Forelimb muscle (tissue), 1 donor: ENCODE measurements at regions not wholly inside any gene's neighbourhood (a gene's known extent, or its start where the extent isn't known, plus 50 kb on each side); places are given as distances from the start of the nearest gene placed in this dataset.

Source experiments
- DNase-seq: peaks from one replicate; pipeline ENCODE4 v3.0.0-alpha.2; 2013; ENCODE audit warnings: low read depth

DNA sequence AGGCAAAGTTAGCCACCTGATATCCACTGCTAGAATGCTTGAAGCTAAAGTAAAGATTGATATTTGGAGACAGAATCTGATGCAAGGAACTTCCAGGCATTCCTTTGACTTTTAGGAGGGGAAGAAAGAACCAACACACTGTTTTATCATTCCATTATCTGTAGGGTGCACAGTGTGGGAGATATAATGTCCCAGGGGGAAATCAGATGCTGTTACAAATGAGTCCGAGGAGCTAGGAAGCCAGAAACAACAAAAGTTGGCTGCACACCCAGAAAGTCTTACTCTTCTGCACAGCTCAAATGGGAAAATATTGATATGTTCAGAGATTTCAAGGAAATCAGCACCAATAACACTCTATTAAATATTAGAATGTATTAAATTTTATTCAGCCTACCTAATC, 113.6 kb upstream of the ROBO1 start:
- no peak for DNase-seq

DNA sequence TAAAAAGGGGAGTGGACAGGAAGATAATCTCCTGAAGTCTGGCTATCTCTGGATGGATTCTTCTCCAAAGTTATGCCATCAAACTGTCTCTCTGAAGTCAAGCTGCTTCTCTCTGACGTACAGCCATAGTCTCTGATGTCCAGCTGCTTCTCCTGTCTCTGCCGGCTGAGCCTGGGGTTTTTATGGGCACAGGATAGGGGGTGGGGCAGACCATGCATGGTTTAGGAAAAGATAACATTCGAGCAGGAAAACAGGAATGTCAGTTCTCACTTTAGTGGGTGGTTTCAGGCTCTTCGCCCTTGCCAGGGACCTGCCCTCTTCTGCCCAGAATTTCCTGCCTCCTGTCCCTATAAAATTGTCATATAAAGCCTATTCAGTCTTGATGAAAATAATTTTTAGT, 110.9 kb upstream of the ROBO1 start:
- DNase-seq, result no peak

DNA sequence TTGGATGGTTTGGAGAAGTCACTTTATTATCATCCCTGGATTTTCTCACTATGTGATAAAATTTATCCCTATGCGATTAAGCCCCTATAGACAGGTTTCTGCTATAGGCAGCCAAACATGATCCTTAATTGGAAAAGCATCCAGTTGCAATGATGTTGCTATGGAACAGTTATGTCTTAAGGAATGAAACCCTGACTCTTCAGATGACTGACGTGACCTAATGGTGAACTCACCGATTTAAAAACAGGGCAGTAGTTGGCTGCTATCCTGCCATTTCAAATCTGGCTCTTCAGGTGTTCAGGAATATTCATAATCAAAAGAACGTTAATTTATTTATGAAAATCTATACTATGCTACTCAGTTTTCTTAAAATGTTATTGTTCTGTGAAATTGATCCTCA, 106.8 kb upstream of the ROBO1 start:
- DNase-seq, result no peak

DNA sequence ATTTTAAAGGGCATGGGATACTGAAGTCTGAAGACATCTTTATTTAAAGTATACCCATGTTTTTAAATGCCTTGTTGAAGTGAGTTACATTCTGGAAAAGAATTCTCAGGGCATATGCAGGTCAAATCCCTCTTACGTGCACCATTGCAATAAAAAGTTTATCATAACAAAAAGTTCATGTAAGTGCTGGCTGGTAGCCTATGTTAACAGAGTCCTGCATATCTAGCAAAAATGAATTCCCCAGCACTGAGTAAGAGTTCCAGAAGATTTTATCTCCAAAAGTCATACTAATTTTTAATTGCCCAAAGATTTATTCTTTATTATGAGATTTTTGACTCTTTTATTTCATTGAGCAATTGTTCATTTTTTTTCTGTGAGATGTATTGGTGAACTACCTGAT, 104.7 kb upstream of the ROBO1 start:
- DNase-seq, result no peak

DNA sequence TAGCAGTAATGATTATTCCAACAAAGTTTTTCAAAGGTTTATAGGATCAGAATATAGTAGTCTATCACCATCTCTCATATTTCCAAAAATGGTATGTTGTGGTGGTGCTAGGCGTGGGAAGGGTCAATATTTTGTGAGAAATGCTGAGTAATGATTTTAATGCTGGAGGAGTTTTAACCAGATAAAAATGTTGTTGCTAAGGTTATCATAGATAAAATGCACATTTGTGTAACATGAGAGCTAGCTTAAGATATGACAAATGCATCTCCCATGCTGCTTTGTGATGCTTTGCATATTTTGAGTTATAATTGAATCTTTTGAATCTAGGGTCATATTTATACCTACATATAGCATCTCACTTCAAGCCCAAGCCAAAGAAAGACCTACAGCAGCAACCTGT, 103.9 kb upstream of the ROBO1 start:
- DNase-seq, result no peak

DNA sequence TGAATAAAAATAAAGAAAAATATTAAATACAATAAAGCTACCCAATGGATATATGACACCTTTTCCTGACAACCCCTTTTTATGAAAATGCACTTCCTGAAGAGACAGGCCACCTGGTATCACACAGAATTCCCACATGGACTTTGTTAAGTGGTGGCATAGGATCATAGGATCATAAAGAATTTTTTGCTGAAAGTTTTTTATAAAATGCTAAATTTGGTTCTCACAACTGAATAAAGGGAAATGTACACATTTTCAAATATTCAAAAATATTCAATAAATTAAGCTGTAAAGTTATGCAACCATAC, 102.5 kb upstream of the ROBO1 start:
- DNase-seq, result no peak

DNA sequence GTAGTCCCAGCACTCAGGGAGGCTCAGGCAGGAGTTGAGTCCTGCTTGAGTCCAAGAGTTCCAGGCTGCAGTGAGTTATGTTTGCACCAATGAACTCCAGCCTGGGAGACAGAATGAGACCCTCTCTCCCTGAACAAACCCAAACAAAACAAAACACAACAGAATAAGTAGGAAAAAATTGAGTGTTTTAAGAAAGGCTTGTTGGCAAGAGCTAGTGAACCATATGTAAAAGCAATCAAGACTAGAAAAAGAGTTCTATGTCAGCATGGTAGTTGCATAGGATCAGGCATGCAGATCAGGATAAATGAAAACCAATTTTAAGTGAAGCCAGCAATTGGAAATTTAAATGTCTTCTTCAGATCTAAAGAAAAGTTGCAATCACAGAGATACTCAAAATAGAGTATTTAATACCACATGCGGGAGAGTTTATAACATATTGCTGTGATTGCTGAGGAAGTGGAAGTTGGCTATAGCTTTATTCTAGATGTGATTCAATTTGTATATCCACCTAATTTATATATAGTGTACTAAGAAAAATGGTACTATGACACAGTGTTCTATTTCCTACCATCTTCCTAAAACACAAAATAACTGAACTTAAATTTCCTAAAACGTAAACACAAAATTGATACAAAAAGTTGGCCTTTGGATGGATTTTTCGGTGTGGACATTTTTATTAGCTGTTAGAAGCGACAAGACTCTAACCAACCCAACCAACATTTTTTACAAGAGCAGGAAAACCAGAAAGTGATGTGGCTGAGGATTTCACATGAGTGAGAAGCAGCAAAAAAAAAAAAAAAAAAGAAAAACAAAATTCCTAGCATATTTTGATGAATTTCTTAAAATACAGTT, 101.9 kb upstream of the ROBO1 start:
- no peak for DNase-seq

DNA sequence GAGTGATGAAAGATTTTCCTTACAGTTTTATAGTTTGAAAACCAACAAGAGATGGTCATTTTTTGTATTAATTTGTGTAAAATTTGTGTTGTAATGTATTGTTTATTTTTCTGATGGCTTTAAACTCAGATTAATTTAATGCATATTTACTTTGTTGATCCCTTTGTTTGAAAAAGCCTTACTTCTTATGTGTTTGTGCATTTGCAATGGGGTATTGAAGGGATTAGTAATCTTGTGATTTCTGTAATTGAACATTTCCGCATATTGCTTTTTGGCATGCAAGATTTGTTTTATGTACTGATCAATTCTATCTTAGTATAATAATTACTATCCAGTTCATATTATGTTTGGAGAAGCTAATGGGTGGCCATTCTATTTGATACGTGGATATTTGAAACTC, 98.4 kb upstream of the ROBO1 start:
- DNase-seq, result no peak

DNA sequence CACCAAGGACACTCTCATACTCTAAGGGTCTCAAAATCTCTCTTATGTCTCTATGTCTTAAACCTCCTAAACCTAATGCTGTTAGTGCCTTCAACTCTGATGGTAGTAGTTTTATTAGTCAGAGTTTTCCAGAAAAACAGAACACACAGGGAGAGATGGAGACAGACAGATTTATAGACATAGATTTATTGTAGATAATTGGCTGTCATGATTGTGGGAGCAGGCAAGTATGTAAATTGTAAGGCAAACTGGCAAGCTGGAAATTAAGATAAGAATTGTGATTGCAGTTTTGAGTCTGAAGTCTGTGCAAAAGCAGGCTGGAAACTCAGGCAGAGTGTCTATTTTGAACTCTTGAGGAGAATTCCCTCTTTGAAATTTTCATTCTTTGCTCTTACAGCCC, 96.3 kb upstream of the ROBO1 start:
- no peak for DNase-seq

DNA sequence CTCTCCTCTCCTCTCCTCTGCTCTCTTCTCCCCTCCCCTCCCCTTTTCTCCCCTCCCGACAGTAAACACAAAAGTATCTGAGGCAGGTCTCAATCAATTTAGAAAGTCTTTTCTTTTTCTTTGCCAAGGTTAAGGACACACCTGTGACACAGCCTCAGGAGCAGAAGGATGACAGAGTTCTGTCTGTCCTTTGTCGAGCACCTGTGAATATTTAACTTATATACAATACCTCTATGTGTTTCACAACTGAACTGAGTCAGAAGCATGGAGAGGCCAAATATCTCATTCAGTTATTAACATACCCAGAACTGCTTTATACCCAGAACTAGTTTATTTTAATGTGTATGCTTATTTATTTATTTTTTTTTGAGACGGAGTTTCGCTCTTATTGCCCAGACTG, 81.1 kb upstream of the ROBO1 start:
- DNase-seq, result no peak

DNA sequence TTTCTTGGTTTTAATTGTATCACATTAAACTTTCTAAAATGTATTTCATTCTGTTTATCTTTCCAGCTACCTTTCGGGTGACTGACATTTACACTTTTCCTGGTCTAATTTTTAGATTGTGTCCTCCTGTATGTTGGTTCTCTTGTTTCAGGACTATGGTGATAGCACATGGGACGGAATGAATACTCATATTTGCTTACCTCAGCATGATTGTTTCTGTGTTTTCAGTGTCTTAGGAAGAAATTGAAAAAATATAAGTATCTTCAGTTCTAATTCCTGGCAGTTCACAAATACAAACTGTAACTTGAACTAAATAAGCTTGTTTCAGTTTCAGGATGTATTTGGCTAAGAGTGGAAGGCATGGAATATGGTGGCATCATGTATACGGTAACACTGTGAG, 80.1 kb upstream of the ROBO1 start:
- no peak for DNase-seq

DNA sequence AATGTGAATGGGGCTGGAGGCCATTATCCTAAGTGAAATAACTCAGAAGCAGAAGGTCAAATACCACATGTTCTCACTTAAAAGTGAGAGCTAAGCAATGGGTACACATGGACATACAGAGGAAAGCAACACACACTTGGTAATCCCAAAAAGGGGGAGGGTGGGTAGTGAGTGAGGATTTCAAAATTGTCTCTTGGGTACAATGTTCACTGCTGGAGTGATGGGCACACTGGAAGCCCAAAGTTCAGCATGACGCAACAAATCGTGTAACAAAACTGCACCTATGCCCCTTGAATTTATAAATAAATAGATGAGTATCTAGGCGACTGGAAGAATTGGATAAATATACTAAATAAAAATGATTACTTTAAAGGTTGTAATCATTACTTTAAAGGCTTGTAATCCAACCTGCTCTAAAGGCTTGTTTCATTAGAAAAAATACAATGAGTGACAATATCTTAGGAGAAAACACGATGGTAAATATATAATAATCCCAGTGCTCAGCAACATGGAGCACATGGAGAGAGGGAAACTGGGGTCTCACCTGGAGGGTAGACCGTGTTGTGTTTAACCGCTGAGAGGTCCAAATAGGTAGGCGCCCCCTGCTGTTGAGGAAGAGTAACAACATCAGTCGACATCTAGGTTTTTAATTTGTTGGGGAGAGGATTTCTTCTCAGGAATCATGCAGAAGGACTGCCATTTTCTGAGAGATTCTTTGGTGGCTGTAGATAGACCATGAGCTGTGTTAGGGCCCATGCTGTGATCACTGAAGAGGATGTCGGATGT, 78.5 kb upstream of the ROBO1 start:
- no peak for DNase-seq

DNA sequence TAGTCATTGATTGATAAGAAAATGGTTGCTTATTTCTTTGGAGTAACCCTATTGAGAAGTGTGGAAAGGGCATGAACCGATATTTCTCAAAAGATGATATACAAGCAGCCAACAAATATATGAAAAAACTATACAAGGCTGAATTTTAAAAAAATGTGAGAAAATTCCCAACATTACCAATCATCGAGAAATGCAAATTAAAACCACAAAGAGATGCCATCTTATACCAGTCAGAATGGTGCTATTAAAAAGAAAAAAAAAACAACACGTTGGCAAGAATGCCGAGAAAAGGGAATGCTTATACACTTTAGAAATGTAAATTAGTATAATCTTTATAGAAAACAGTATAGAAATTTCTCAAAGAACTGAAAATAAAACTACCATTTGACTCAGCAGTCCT, 77.7 kb upstream of the ROBO1 start:
- no peak for DNase-seq

DNA sequence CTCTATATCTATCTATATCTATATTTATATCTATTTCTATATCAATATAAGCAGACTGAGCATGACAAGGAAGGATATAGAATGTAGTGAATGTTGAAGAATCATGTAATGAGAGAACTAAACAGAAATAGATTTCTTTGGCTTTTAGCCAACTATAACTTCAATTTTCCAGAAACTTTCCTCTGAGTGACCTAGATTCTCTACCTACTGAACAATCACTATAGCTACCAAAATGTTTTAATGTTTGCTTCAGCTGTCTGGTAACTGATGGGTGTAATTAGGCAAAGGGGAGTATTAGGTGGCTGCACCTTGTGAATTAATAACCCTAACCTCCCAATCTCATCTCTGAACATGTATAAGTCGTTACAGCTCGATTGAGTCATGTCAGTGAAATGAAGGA, 76.4 kb upstream of the ROBO1 start:
- no peak for DNase-seq

DNA sequence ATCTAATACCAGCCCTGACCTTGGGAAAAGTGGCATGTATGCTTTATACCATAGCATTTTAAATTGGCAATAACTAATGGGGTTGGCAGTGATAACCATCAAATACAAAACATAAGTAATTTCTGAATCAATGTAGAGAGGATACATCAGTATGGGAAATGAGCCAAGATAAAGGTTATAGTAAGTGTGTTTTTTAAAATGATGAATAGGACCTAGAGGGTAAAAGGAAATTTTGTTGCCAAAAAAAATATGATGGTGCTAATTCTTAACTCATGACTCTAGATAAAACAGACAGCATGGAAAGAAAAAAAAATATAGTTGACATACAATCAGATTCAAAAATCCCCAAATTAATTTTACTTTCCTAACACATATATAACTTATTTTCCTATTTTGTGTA, 75.4 kb upstream of the ROBO1 start:
- no peak for DNase-seq

DNA sequence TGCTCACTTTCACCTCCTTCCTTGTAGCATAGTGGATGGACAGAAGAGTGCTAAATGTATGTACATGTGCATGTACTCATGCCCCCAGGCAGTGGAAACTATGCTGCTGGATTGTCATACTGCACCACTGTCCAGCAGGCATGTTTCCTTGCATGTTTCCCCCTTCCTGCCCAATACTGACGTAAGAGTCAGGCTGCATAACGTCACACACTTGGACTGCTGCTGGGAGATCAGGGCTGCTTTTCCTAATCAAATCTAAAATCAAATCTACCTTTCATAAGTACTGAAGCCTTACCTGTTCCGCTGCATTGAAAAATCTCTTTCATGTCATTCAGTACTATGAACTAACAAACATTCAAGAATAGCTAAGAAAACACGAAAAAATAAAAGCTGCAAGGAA, 67.9 kb upstream of the ROBO1 start:
- no peak for DNase-seq

DNA sequence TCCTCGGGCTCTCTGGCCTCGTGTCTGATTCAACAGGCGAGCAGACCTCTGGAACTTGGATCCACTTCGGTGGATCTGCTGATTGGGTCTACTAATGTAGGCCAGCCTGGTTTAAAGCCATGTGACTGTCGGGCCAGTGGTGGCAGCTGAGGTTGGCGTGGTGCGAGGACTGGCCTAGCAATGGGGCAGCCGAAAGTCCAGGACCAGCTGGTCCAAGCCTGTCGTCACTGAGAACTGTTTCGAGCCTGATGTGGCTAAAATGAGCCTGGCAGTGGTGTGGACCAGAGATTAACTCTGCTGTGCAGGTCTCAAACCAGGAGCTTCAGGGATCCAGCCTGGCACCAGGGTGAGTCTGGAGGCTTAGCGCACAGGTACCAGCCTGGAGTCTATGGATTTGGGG, 56.4 kb upstream of the ROBO1 start:
- DNase-seq, result no peak

DNA sequence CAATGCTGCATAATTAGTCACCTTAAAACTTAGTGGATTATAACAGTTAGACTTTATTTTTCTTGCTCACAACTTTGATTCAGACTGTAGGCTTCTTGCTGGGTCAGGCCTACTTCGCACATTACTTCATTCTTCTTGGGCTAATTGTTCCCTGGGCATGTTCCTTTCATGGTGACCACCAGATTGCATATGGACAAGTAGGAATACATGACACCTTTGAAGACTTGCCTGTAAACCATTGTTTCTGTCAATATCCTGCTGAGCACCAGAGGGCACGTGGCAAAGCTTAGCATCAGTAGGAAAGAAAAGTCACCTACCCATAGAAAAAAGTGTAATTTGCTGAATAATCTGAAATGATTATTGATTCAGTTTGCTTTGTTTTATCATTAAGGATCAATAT, 54.3 kb upstream of the ROBO1 start:
- no peak for DNase-seq

DNA sequence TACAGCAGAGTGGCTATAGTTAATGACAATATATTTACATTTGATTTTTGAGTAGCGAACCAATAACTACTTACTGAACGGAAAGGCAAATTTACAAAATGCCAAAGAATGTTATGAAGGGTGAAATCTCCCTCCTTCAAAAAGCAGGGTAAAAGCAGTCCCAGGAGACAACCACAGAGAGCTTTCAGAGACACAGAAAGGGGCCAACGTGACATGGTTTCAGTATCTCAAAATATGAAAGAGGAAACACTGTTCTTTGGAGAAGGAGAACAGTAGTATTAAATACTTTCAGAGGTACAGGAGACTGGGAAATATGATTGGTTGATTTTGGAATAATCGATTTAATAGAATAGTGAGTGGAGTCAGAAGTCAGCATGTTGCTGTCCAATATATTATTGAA, 52.3 kb upstream of the ROBO1 start:
- DNase-seq, result no peak

DNA sequence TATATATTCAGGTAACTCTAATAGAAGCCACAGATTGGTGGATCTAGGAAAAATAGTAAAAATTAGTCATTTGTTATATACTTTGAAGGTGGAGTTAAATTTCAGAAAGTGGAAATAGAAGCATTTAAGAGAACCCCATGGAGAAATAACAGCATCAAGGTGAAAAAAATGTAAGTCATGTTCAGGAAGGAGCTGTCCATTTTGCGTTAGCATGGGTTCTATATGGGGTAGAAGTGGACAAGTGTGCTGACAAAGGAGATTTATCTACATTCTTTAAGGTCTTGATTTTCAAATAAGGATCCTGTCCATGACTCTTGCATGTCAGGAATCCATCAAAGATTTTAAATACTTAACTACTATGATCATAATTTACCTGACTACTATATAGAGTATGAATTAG, 50.2 kb upstream of the ROBO1 start:
- DNase-seq, result no peak
